Transverse colon (tissue), 4 donors: ENCODE measurements at regions not wholly inside any gene's neighbourhood (a gene's known extent, or its start where the extent isn't known, plus 50 kb on each side); places are given as distances from the start of the nearest gene placed in this dataset.

Experiments used
- DNase-seq: peaks from one replicate; pipeline ENCODE4 v3.0.0-alpha.2; 2019
- H3K27ac ChIP-seq, 4 donors: fragments of 200-600 bp; sonication (generic); 2 replicates each; pipeline ENCODE4 v1.5.1; 2016 to 2018; ENCODE audit warnings: inconsistent platforms in 4 of 4
- H3K27me3 ChIP-seq: fragments of 200-600 bp; sonication (generic); 2 replicates; pipeline ENCODE4 v1.5.1; 2017; ENCODE audit warnings: inconsistent platforms
- H3K36me3 ChIP-seq, 4 donors: fragments of 200-600 bp; sonication (generic); 2 replicates each; pipeline ENCODE4 v1.5.1; 2017 to 2019; ENCODE audit warnings: inconsistent platforms in 4 of 4
- H3K4me1 ChIP-seq, 4 donors: fragments of 200-600 bp; sonication (generic); 2 replicates each; pipeline ENCODE4 v1.5.1; 2017 to 2020; ENCODE audit warnings: inconsistent platforms in 4 of 4
- H3K4me3 ChIP-seq, 4 donors: fragments of 200-600 bp; sonication (generic); 1 replicate in 1 of 4; 2 replicates in 3 of 4; pipeline versions ENCODE4 v1.5.1 to v1.6.1; 2017 to 2019; ENCODE audit warnings: inconsistent platforms in 4 of 4
- H3K9me3 ChIP-seq, 2 donors: fragments of 200-600 bp; sonication (generic); 2 replicates each; pipeline ENCODE4 v1.5.1; 2017 to 2019; ENCODE audit warnings: inconsistent platforms in 2 of 2
- EP300 ChIP-seq: sonication (generic); formaldehyde crosslinking; IDR thresholded peaks from one replicate; pipeline ENCODE4 v1.6.1; 2017; ENCODE audit warnings: antibody characterized with exemption, low read depth
- POLR2A ChIP-seq: fragments of 450-650 bp; IDR thresholded peaks from one replicate; pipeline ENCODE4 v1.6.1; 2016; ENCODE audit warnings: antibody characterized with exemption, mild to moderate bottlenecking, moderate library complexity
- POLR2AphosphoS5 ChIP-seq, 3 donors: sonication (generic); formaldehyde crosslinking; IDR thresholded peaks; one replicate each; pipeline ENCODE4 v1.6.1; 2016; ENCODE audit warnings: antibody characterized with exemption in 3 of 3
- WGBS, 2 donors: methylation state at CpG; one replicate each; pipeline ENCODE4 v1.1.5; 2018; ENCODE audit warnings: low coverage in 1 of 2; 5-methylcytosine and 5-hydroxymethylcytosine counted together
- in situ Hi-C, 4 donors: fragments of 200-750 bp; cut with MboI; loops; one replicate each; pipeline versions ENCODE4 v1.15.0 to v1.15.1; 2017; ENCODE audit warnings: low sequenced_read_pairs in 3 of 4, low pct_ligation_motif_present in 1 of 4, low pct_unique_long_range_greater_than_20kb in 1 of 4
- intact Hi-C: fragments of 100-400 bp; cut with DNase I; formaldehyde crosslinking; loops from one replicate; pipeline ENCODE4 v1.15.1; 2023; ENCODE audit warnings: low total_unique reads
- TF ChIP-seq, protein P1 (sequence below), 5 experiments: fragments of 200-600 bp in 3 of 5; fragments of 450-650 bp in 2 of 5; sonication (generic) in 3 of 5; IDR thresholded peaks; 1 replicate in 2 of 5; 2 replicates in 3 of 5; pipeline ENCODE4 v1.5.1; 2016 to 2017; ENCODE audit warnings: antibody characterized with exemption in 5 of 5, inconsistent platforms in 3 of 5, mild to moderate bottlenecking in 2 of 5, moderate library complexity in 1 of 5

- DNase-seq, result no peak
- intact Hi-C loops (no loop called here), in situ Hi-C loops (no loop called here)
- Histone ChIP-seq H3K27me3 (no peaks in the 10 kb centered on the region), H3K36me3 (no peaks in the 10 kb centered on the region), H3K9me3 (no peaks in the 10 kb centered on the region), H3K27ac (no peak overlapping the region), H3K4me1 (no peaks in the 10 kb centered on the region), H3K4me3 (no peak overlapping the region)
- TF ChIP-seq EP300, result no peak
- no peak for TF ChIP-seq POLR2AphosphoS5 (IDR thresholded peaks at IDR 0.05)
- TF ChIP-seq POLR2A, result no peak
- TF ChIP-seq, protein P1, sequence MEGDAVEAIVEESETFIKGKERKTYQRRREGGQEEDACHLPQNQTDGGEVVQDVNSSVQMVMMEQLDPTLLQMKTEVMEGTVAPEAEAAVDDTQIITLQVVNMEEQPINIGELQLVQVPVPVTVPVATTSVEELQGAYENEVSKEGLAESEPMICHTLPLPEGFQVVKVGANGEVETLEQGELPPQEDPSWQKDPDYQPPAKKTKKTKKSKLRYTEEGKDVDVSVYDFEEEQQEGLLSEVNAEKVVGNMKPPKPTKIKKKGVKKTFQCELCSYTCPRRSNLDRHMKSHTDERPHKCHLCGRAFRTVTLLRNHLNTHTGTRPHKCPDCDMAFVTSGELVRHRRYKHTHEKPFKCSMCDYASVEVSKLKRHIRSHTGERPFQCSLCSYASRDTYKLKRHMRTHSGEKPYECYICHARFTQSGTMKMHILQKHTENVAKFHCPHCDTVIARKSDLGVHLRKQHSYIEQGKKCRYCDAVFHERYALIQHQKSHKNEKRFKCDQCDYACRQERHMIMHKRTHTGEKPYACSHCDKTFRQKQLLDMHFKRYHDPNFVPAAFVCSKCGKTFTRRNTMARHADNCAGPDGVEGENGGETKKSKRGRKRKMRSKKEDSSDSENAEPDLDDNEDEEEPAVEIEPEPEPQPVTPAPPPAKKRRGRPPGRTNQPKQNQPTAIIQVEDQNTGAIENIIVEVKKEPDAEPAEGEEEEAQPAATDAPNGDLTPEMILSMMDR (IDR thresholded peaks at IDR 0.05), result no peak
- WGBS, 2 donors, result 7 to 39% methylated on average over 2 of the region's 2 CpGs
Measured at GRCh38 chr6:85110943-85111342, 338.9 kb upstream of the NT5E start.

DNA sequence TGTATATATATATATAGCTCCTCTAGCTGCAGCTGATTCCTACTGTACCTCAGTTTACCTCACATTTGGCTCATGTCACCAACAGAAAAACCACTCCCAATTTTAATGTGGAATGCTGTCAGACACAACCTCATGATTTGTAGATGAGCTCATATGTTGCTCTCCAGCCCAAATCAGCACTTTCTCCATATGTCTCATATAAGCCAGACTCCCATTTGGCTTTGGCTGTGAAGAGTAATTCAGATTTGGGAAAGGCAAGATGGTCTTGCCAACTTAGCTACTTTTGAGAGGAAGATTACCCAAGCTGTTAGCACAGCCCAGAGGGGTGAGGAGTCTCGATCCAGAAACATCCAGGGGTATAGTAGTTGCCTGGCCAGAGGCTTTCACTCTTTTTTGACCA lies 342.2 kb upstream of the NT5E start:
- H3K4me1 ChIP-seq, result no peaks in the 10 kb centered on the region
- H3K27ac ChIP-seq, result no peak overlapping the region
- DNase-seq, result no peak
- H3K4me3 ChIP-seq, result no peak overlapping the region
- in situ Hi-C loops, result no loop called here
- 53 to 67% methylated on average over 1 of the region's 1 CpG for WGBS, 2 donors
- H3K36me3 ChIP-seq, result no peaks in the 10 kb centered on the region
- H3K9me3 ChIP-seq, result no peaks in the 10 kb centered on the region
- H3K27me3 ChIP-seq, result no peaks in the 10 kb centered on the region
- intact Hi-C loops, result no loop called here
- TF ChIP-seq POLR2A (no peak), POLR2AphosphoS5 (IDR thresholded peaks at IDR 0.05) (no peak), EP300 (no peak)
- TF ChIP-seq, protein P1 (IDR thresholded peaks at IDR 0.05), result no peak

DNA sequence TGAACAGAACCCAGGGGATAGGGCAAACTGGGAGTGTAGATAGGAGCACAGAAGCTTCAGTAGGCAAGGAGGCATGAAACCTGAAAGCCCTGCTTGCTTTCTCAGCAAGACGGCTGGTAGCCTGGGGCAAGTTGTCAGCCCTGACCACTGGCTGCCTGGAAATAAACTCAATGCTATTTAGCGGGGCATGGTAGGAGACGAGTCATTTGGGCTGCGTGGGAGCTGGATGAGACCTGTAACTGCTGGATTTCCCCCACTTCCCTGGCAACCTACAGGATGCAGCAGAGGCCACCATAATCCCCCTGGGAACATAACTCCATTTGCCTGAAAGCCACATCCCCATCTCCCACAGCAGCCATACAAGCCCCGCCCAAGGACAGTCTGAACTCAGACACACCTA lies 332.6 kb upstream of the TBX18 start:
- in situ Hi-C loops (no loop called here), intact Hi-C loops (no loop called here)
- Histone ChIP-seq H3K27me3 (no peaks in the 10 kb centered on the region), H3K4me1 (no peaks in the 10 kb centered on the region), H3K36me3 (no peaks in the 10 kb centered on the region), H3K9me3 (peaks cover 0 to 2% of the 10 kb centered on the region in 2 donors), H3K4me3 (no peak overlapping the region), H3K27ac (no peak overlapping the region)
- no peak for DNase-seq
- TF ChIP-seq POLR2A (no peak), POLR2AphosphoS5 (IDR thresholded peaks at IDR 0.05) (no peak), EP300 (no peak)
- TF ChIP-seq, protein P1 (IDR thresholded peaks at IDR 0.05), result no peak
- WGBS, 2 donors, result 83 to 91% methylated on average over 1 to 5 of the region's 5 CpGs

DNA sequence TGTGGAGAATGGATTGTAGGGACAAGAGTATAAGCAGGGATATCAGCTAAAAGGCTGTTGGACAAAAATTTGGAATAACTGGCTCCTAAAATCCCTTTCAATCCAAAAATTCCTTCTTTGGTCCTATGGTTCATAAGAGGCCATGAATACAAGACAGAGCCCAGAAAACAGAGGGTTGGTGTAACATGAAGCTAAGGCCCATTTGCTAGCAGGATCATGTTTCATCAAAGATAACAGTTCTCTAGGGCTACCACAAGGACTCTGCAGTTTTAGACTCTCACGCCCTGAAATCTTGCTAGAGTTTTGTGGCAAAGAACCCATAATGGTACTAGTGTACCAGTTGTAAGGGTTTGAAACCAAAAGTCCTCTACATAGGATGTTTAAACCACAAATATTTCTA lies 327.8 kb upstream of the TBX18 start:
- in situ Hi-C loops (no loop called here), intact Hi-C loops (no loop called here)
- Histone ChIP-seq H3K9me3 (no peaks in the 10 kb centered on the region), H3K27ac (no peak overlapping the region), H3K4me3 (no peak overlapping the region), H3K27me3 (no peaks in the 10 kb centered on the region), H3K4me1 (no peaks in the 10 kb centered on the region), H3K36me3 (no peaks in the 10 kb centered on the region)
- DNase-seq, result no peak
- TF ChIP-seq EP300 (no peak), POLR2AphosphoS5 (IDR thresholded peaks at IDR 0.05) (no peak), POLR2A (no peak)
- TF ChIP-seq, protein P1 (IDR thresholded peaks at IDR 0.05), result no peak
- WGBS, 2 donors, result 46 to 67% methylated on average over 1 of the region's 1 CpG
